ENCODE measurements at regions not wholly inside any gene's neighbourhood (a gene's known extent, or its start where the extent isn't known, plus 50 kb on each side); places are given as distances from the start of the nearest gene placed in this dataset.

- ATAC-seq = no peak
- Histone ChIP-seq H3K9me3 (ENCODE audit: control insufficient read depth in 2 of 3, low read length in 3 of 3) (peaks cover 0 to 4% (median 0%) of the 10 kb centered on the region in 3 experiments), H3K27me3 (ENCODE audit: control insufficient read depth in 2 of 2, insufficient read depth in 2 of 2, low read length in 2 of 2) (no peaks in the 10 kb centered on the region), H3K36me3 (ENCODE audit: control insufficient read depth in 2 of 3, insufficient read depth in 3 of 3, low read length in 3 of 3) (no peaks in the 10 kb centered on the region), H3K27ac (ENCODE audit: low read depth, low read length) (no peak overlapping the region), H3K4me1 (ENCODE audit: control insufficient read depth in 2 of 2, insufficient read depth in 2 of 2, low read length in 2 of 2) (no peaks in the 10 kb centered on the region), H3K4me3 (ENCODE audit: low read length) (no peak overlapping the region)
- CTCF ChIA-PET = no interaction called here
- Mint-ChIP-seq H3K4me3 (no peak overlapping the region), H3K27ac (no peak overlapping the region), H3K4me1 (no peaks in the 10 kb centered on the region), H3K36me3 (no peaks in the 10 kb centered on the region), H3K27me3 (no peaks in the 10 kb centered on the region), H3K9me3 (peaks cover 0 to 18% (median 0%) of the 10 kb centered on the region in 11 donors)
- DNase-seq = no peak
- POLR2A ChIA-PET = no interaction called here
- intact Hi-C loops (cut with micrococcal nuclease) = no loop called here
Measured at GRCh38 chr11:92707173-92707619, 262.3 kb upstream of the MTNR1B start.

- ATAC-seq (no peak), DNase-seq (no peak)
- Mint-ChIP-seq H3K27me3 (no peaks in the 10 kb centered on the region), H3K4me3 (no peak overlapping the region), H3K4me1 (no peaks in the 10 kb centered on the region), H3K36me3 (no peaks in the 10 kb centered on the region), H3K27ac (no peak overlapping the region), H3K9me3 (peaks cover 0 to 18% (median 0%) of the 10 kb centered on the region in 11 donors)
- POLR2A ChIA-PET = no interaction called here
- H3K9me3 ChIP-seq (ENCODE audit: control insufficient read depth in 2 of 3, low read length in 3 of 3) = peaks cover 0 to 4% (median 0%) of the 10 kb centered on the region in 3 experiments
- intact Hi-C loops (cut with micrococcal nuclease) = no loop called here
- CTCF ChIA-PET = no interaction called here
- no peaks in the 10 kb centered on the region for H3K27me3 ChIP-seq (ENCODE audit: control insufficient read depth in 2 of 2, insufficient read depth in 2 of 2, low read length in 2 of 2)
- no peaks in the 10 kb centered on the region for H3K36me3 ChIP-seq (ENCODE audit: control insufficient read depth in 2 of 3, insufficient read depth in 3 of 3, low read length in 3 of 3)
- H3K27ac ChIP-seq (ENCODE audit: low read depth, low read length) = no peak overlapping the region
- no peaks in the 10 kb centered on the region for H3K4me1 ChIP-seq (ENCODE audit: control insufficient read depth in 2 of 2, insufficient read depth in 2 of 2, low read length in 2 of 2)
- no peak overlapping the region for H3K4me3 ChIP-seq (ENCODE audit: low read length)
Measured at GRCh38 chr11:92707665-92708064, 261.8 kb upstream of the MTNR1B start.

- Histone ChIP-seq H3K27ac (ENCODE audit: low read depth, low read length) (no peak overlapping the region), H3K4me3 (ENCODE audit: low read length) (no peak overlapping the region), H3K9me3 (ENCODE audit: control insufficient read depth in 2 of 3, low read length in 3 of 3) (peaks cover 0 to 4% (median 0%) of the 10 kb centered on the region in 3 experiments), H3K27me3 (ENCODE audit: control insufficient read depth in 2 of 2, insufficient read depth in 2 of 2, low read length in 2 of 2) (no peaks in the 10 kb centered on the region), H3K4me1 (ENCODE audit: control insufficient read depth in 2 of 2, insufficient read depth in 2 of 2, low read length in 2 of 2) (no peaks in the 10 kb centered on the region), H3K36me3 (ENCODE audit: control insufficient read depth in 2 of 3, insufficient read depth in 3 of 3, low read length in 3 of 3) (no peaks in the 10 kb centered on the region)
- DNase-seq (no peak), ATAC-seq (no peak)
- Mint-ChIP-seq H3K4me1 (no peaks in the 10 kb centered on the region), H3K36me3 (no peaks in the 10 kb centered on the region), H3K27me3 (no peaks in the 10 kb centered on the region), H3K4me3 (no peak overlapping the region), H3K27ac (no peak overlapping the region), H3K9me3 (peaks cover 0 to 16% (median 0%) of the 10 kb centered on the region in 11 donors)
- intact Hi-C loops (cut with micrococcal nuclease) = no loop called here
- ChIA-PET CTCF (no interaction called here), POLR2A (no interaction called here)
Measured at GRCh38 chr11:92709329-92709728, 260.1 kb upstream of the MTNR1B start.

- no peaks in the 10 kb centered on the region for H3K27me3 ChIP-seq (ENCODE audit: control insufficient read depth in 2 of 2, insufficient read depth in 2 of 2, low read length in 2 of 2)
- Mint-ChIP-seq H3K27ac (no peak overlapping the region), H3K36me3 (no peaks in the 10 kb centered on the region), H3K4me3 (no peak overlapping the region), H3K27me3 (no peaks in the 10 kb centered on the region), H3K4me1 (no peaks in the 10 kb centered on the region), H3K9me3 (peaks cover 0 to 8% (median 0%) of the 10 kb centered on the region in 11 donors)
- H3K9me3 ChIP-seq (ENCODE audit: control insufficient read depth in 2 of 3, low read length in 3 of 3) = no peaks in the 10 kb centered on the region
- no peaks in the 10 kb centered on the region for H3K36me3 ChIP-seq (ENCODE audit: control insufficient read depth in 2 of 3, insufficient read depth in 3 of 3, low read length in 3 of 3)
- H3K4me1 ChIP-seq (ENCODE audit: control insufficient read depth in 2 of 2, insufficient read depth in 2 of 2, low read length in 2 of 2) = no peaks in the 10 kb centered on the region
- intact Hi-C loops (cut with micrococcal nuclease) = no loop called here
- no peak for DNase-seq
- CTCF ChIA-PET = no interaction called here
- no peak overlapping the region for H3K4me3 ChIP-seq (ENCODE audit: low read length)
- no peak for ATAC-seq
- H3K27ac ChIP-seq (ENCODE audit: low read depth, low read length) = no peak overlapping the region
- POLR2A ChIA-PET = no interaction called here
Measured at GRCh38 chr11:92711926-92712325, 257.5 kb upstream of the MTNR1B start.

- CTCF ChIA-PET = no interaction called here
- no peak overlapping the region for H3K27ac Mint-ChIP-seq
- Histone ChIP-seq H3K27ac (ENCODE audit: low read depth, low read length) (no peak overlapping the region), H3K9me3 (ENCODE audit: control insufficient read depth in 2 of 3, low read length in 3 of 3) (no peaks in the 10 kb centered on the region), H3K27me3 (ENCODE audit: control insufficient read depth in 2 of 2, insufficient read depth in 2 of 2, low read length in 2 of 2) (no peaks in the 10 kb centered on the region), H3K36me3 (ENCODE audit: control insufficient read depth in 2 of 3, insufficient read depth in 3 of 3, low read length in 3 of 3) (no peaks in the 10 kb centered on the region), H3K4me3 (ENCODE audit: low read length) (no peak overlapping the region), H3K4me1 (ENCODE audit: control insufficient read depth in 2 of 2, insufficient read depth in 2 of 2, low read length in 2 of 2) (no peaks in the 10 kb centered on the region)
- H3K4me1 Mint-ChIP-seq = no peaks in the 10 kb centered on the region
- no peak overlapping the region for H3K4me3 Mint-ChIP-seq
- H3K36me3 Mint-ChIP-seq = no peaks in the 10 kb centered on the region
- H3K9me3 Mint-ChIP-seq = peaks cover 0 to 8% (median 0%) of the 10 kb centered on the region in 11 donors
- no peaks in the 10 kb centered on the region for H3K27me3 Mint-ChIP-seq
- ATAC-seq (no peak), DNase-seq (no peak)
- intact Hi-C loops (cut with micrococcal nuclease) = no loop called here
- POLR2A ChIA-PET = no interaction called here
Measured at GRCh38 chr11:92714111-92714510, 255.3 kb upstream of the MTNR1B start.

GRCh38 chr11:92717240-92717639 is 252.2 kb upstream of the MTNR1B start:
- Histone ChIP-seq H3K4me1 (ENCODE audit: control insufficient read depth in 2 of 2, insufficient read depth in 2 of 2, low read length in 2 of 2) (no peaks in the 10 kb centered on the region), H3K27me3 (ENCODE audit: control insufficient read depth in 2 of 2, insufficient read depth in 2 of 2, low read length in 2 of 2) (no peaks in the 10 kb centered on the region), H3K9me3 (ENCODE audit: control insufficient read depth in 2 of 3, low read length in 3 of 3) (no peaks in the 10 kb centered on the region), H3K27ac (ENCODE audit: low read depth, low read length) (no peak overlapping the region), H3K4me3 (ENCODE audit: low read length) (no peak overlapping the region), H3K36me3 (ENCODE audit: control insufficient read depth in 2 of 3, insufficient read depth in 3 of 3, low read length in 3 of 3) (no peaks in the 10 kb centered on the region)
- intact Hi-C loops (cut with micrococcal nuclease) = no loop called here
- CTCF ChIA-PET = no interaction called here
- Mint-ChIP-seq H3K4me1 (no peaks in the 10 kb centered on the region), H3K27ac (no peak overlapping the region), H3K4me3 (no peak overlapping the region), H3K27me3 (no peaks in the 10 kb centered on the region), H3K9me3 (peaks cover 0 to 12% (median 2%) of the 10 kb centered on the region in 11 donors), H3K36me3 (no peaks in the 10 kb centered on the region)
- POLR2A ChIA-PET = no interaction called here
- DNase-seq (no peak), ATAC-seq (no peak)

GRCh38 chr11:92720385-92720784 is 249.1 kb upstream of the MTNR1B start:
- POLR2A ChIA-PET = no interaction called here
- Histone ChIP-seq H3K36me3 (ENCODE audit: control insufficient read depth in 2 of 3, insufficient read depth in 3 of 3, low read length in 3 of 3) (no peaks in the 10 kb centered on the region), H3K27ac (ENCODE audit: low read depth, low read length) (no peak overlapping the region), H3K4me1 (ENCODE audit: control insufficient read depth in 2 of 2, insufficient read depth in 2 of 2, low read length in 2 of 2) (no peaks in the 10 kb centered on the region), H3K4me3 (ENCODE audit: low read length) (no peak overlapping the region), H3K9me3 (ENCODE audit: control insufficient read depth in 2 of 3, low read length in 3 of 3) (no peaks in the 10 kb centered on the region), H3K27me3 (ENCODE audit: control insufficient read depth in 2 of 2, insufficient read depth in 2 of 2, low read length in 2 of 2) (no peaks in the 10 kb centered on the region)
- ATAC-seq (no peak), DNase-seq (no peak)
- Mint-ChIP-seq H3K27me3 (no peaks in the 10 kb centered on the region), H3K9me3 (peaks cover 0 to 18% (median 6%) of the 10 kb centered on the region in 11 donors), H3K36me3 (no peaks in the 10 kb centered on the region), H3K4me1 (no peaks in the 10 kb centered on the region), H3K27ac (no peak overlapping the region), H3K4me3 (no peak overlapping the region)
- intact Hi-C loops (cut with micrococcal nuclease) = no loop called here
- CTCF ChIA-PET = no interaction called here

Measured in naive thymus-derived CD4-positive, alpha-beta T cell (primary cell).